Hematopoietic multipotent progenitor cell treated with erythropoietin and hydrocortisone succinate and interleukin-3 and kit ligand, for 8 days (in vitro differentiated cells): ENCODE measurements at regions not wholly inside any gene's neighbourhood (a gene's known extent, or its start where the extent isn't known, plus 50 kb on each side); places are given as distances from the start of the nearest gene placed in this dataset.

Experiments used
- DNase-seq: peaks from one replicate; pipeline ENCODE4 v3.0.0-alpha.2; 2015

DNA sequence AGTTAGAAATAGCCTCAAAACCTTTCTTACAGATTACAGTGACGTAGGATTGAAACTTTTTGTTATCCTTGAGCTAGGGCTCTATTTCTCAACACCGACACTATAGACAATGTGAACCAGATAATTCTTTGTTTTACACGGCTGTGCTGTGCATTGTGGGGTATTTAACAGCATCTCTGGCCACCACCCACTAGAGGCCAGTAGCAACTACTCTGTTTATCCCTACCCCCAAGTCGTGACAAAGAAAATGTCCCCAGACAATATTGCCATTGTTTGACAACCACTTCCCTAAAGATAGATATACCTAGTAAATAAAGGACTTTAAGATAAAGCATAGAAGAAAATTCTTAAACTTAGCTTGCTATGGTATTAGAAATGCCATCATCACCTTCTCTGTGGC, 359.6 kb downstream of the ARL4A start:
- DNase-seq = no peak

GRCh38 chr7:13049946-13050345, 362.5 kb downstream of the ARL4A start:
- no peak for DNase-seq

- peak; percentile 51 for DNase-seq
Measured at GRCh38 chr7:13050703-13051102, 363.3 kb downstream of the ARL4A start.

- no peak for DNase-seq
Measured at GRCh38 chr7:13055732-13056368, 368.4 kb downstream of the ARL4A start.

- no peak for DNase-seq
Measured at GRCh38 chr7:13057462-13058200, 370.2 kb downstream of the ARL4A start.

- no peak for DNase-seq
Measured at GRCh38 chr7:13060173-13060572, 372.7 kb downstream of the ARL4A start.

- no peak for DNase-seq
Measured at GRCh38 chr7:13061115-13061514, 373.7 kb downstream of the ARL4A start.

DNA sequence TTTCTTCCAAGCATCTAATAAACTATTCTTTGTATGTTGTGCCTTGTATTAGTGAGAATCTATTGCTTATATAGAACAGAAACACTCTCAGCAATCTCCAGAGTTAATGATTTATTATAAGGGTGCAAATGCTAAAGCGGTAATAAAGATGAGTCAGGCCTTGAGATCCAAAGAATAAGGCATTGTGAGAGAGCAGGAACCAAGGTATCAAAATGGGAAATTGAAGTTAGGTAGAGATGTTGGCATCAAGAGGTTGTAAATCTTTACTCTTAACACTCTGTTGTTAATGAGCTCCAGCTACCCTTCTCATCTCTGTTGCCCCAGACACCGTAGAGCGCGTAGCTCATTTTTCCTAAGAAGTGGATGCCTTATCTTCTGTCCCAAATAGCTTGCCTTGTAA, 375.2 kb downstream of the ARL4A start:
- DNase-seq = no peak

DNA sequence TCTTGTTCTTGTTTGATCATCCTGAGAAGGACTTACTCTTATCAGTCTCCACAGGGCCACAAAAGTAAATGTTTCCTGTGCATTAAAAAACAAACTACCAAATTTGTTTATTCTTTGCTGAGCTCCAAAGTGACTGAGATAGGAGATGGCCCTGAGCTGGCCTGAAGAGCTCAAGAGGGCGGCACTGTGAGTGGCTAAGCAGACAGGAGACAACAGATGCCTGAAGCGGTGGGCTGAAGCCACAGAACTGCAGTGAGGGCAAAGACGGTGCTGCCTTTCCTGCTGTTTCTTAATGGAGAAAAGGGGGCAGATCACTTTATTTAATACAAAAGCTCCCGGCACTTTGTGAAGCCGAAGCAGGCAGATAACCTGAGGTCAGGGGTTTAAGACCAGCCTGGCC, 379.6 kb downstream of the ARL4A start:
- no peak for DNase-seq

GRCh38 chr7:13068032-13068431, 380.6 kb downstream of the ARL4A start:
- DNase-seq = no peak

DNA sequence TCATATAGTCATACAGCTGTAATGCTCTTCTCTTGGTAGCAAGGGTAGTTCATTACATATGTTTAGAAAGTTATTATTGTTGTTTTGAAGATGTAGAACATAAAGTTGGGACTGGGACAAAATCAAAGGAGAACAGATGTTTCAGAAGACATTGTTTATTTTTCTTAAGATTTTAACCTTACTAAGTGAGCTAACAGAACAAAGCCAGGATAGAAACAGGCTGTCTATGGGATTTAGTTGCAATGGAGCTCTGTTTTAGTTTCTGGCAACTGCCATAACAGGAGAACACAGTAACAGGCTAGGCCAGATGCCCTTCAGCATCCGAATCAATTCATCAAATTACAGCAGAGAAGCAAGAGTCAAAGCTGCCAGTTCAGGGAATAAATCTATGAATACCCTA, 382.4 kb downstream of the ARL4A start:
- no peak for DNase-seq

GRCh38 chr7:13072014-13072413, 384.6 kb downstream of the ARL4A start:
- DNase-seq = no peak

DNA sequence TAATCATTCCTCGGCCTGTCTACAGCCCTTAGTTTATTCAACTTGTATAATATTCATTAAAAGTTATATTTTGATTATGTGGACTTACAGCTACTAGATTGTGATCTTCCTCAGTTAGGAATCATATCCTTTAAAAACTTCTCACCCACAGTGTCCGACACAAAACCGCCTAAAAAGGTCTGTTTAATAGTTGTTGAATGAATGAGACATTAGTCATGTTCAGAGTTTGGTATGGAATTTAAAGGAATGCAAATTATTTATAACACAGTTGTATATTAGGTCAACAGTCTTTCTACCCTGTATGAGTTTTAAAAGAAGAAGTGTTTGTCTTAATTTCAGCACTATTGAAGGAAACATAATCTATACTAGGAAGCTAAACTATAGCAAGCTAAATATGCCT, 390.0 kb downstream of the ARL4A start:
- DNase-seq = no peak

- DNase-seq = no peak
Measured at GRCh38 chr7:13078105-13078504, 390.7 kb downstream of the ARL4A start.

DNA sequence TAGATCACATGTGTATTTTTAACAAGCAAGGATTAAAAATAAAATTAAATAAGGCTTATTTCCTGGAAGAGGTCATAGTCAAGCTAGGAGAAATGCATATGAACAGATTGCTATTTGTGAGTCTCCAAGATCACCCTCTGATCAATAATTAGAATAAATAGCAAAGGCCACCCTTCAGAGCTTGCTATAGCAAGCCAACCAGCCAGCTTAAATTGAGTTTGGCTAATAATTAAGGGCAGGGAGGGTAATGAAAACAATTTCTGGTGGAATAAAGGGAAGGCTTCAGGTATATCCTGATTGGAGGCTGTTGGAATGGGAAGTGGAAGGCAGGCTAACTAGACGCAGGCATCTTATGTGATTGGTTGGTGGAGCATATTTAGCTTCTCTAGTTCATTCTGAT, 403.5 kb downstream of the ARL4A start:
- DNase-seq = no peak

DNA sequence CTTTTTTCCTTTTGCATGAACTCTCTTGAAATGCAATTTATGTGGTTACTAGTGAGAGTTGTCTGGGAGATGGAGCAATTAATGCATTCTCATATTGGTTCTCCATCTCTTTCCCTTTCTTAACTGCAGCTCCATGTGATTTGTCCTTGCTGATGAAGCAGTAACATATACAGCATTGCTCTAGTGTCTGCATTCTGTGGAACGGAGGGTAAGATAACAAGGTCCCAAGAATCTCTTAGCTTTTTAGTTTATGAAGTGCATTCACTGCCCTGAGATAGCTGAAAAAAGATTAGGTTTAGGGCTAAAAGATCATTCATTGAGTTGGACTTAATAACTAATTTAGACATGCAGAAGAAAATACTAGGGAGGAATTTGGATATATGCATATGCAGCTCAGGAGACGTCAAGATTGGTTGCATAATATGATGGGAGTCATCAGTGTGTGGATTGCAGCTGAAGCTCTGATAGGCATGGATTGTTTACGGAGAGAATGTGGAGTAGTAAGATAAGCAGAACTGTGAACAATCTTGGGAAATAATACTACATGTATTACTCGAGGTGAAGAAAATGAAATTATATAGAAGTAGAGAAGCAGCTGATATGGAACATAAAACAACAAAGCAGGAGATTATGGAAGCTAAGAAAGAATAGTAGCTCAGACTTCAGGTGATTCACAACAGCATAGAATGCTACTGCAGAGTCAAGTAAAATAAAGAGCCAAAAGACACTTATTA, 404.7 kb downstream of the ARL4A start:
- DNase-seq = no peak

DNA sequence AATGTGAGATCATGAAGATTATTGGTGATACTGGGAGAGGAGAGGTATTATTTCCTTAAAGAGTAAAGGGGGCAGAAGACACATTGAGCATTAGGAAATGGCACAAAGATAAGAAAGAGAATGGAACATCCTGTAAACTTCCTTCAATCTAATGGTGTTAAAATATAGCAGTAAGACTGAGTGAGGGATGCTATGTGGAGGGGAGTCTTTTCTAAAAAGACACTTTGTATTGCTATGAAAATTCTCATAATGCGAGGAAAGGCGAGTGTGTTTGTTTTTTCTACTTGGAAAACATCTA, 405.2 kb downstream of the ARL4A start:
- no peak for DNase-seq

DNA sequence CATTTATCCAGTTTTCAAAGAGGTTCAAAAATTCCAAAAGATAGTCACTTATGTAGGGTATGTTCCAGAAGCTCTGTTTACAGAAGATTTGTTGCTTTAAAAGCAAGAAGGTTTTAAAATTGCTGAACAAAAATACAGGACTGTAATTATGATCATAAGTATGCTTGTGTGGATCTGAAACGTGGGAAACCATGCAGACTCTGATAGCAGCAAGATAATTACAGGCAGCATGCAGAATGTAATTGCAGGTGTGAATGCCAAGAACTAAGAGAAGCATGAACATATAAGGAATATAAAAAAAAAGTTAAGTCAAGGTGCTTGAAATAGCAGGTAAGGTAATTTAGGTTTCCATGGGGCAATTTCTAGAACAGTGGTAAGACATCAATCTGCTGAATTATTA, 405.7 kb downstream of the ARL4A start:
- DNase-seq = no peak

- no peak for DNase-seq
Measured at GRCh38 chr7:13097499-13097898, 410.1 kb downstream of the ARL4A start.

DNA sequence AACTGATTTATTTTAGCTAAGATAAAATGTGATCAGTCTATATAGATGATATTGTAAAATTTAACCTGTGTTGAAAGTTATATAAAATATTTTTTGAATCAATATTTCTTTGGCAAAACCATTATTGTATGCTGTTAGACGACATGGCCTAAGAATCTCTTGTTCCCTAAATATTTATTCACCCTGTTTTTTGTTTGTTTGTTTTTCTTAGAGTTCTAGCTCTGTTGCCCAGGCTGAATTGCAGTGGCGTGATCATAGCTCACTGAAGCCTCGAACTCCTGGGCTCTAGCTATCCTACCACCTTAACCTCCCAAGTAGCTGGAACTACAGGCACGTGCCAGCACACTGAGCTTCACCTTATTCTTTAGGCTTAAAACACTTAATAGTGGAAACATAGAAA, 410.7 kb downstream of the ARL4A start:
- no peak for DNase-seq

DNA sequence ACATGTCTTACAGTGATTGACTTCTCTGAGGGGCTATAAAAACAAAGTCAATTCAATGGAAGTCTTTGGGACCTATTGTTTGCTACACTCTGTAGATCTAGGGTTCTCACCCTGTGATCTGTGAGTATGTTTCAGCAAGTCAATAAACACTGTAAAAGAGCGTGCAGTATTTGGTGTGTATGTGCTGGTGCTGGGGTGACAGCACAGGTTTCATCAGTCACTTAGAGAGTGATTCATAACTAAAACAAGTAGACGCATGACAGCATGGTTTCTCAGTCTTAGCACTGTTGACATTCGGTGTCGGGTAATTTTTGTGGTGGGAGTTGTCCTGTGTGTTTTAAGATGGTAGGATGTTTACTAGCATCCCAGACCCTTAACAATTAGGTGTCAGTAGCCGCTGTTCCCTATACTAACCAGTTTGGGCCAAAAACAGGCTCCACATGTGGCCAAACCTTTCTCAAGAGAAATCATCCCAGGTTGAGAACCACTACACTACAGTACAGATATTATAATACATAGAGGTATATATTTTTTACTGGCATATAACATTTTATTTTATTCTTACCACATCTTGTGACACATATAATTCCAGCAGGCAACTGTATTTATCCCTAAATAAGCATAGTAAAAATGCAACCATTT, 411.8 kb downstream of the ARL4A start:
- DNase-seq = no peak

DNA sequence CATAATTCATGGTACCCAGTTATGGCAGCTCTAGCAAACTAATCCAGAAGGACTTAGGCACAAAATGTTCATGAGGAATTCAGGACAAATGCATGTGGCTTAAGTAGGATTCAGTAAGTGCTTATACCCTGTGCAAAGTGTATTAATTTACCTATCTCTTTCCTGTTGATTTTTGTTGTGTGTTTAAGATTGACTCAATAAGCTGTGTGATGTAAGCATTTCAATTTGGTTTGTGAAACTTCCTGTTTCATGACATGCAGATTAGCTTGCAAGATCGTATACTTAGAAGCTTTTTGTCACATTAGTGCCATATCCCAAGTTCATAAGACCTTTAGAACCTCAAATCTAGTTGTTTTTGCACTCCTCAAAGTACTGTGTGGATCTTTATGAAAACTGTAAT, 416.7 kb downstream of the ARL4A start:
- no peak for DNase-seq

DNA sequence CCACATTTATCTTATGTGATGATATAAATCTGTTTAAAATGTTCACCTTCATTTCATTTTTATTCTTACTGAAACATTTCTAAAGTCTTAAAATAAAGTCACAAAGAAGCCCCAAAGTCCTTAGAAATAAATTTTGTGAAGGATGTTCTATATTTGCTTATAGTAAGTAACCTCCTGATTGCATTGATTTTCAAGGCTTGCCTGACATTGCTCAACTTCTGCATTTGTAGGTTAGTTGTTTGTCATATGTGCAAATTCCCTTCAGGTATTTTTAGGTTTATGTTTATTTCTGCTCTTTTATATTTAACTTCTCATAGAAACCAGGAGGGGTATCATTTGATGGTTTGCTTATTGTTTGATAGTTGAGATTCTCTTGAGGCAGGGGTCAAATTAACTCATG, 417.8 kb downstream of the ARL4A start:
- no peak for DNase-seq

- DNase-seq = no peak
Measured at GRCh38 chr7:13106513-13106912, 419.1 kb downstream of the ARL4A start.
